ENCODE measurements at regions not wholly inside any gene's neighbourhood (a gene's known extent, or its start where the extent isn't known, plus 50 kb on each side); places are given as distances from the start of the nearest gene placed in this dataset.

DNA sequence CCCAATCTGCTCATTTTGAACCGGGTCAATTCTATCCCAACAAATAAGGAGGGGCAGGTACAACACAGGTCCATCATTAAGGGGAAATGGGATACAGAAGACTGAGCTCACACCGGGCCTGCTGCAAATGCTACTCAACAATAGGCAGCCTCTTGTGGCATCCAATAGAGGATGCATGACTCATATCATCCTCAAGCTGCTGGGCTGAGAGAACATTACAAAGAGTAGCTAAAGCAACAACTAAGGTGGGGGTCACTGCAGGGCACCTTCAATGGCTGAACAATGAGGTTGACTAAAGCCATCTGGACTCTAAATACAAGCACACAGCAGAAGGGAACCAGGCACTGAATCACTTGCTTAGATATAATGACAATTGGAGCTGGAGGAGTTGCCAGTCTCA lies 130.1 kb upstream of the SYN3 start:
- Histone ChIP-seq H2AFZ (ENCODE audit: low read length) (no peak overlapping the region), H3K4me3 (replicated peaks in 1 of 4; ENCODE audit: control extremely low read depth in 1 of 4, insufficient read depth in 1 of 4, low read depth in 3 of 4, low read length in 4 of 4) (no peak overlapping the region), H3K27me3 (ENCODE audit: control insufficient read depth, insufficient read depth, low read length) (no peaks in the 10 kb centered on the region), H3K4me2 (ENCODE audit: extremely low read depth, insufficient read depth, low read length) (no peak overlapping the region), H3K27ac (ENCODE audit: insufficient read depth, low read length) (no peak overlapping the region), H3K36me3 (ENCODE audit: control insufficient read depth, insufficient read depth, low read length) (no peaks in the 10 kb centered on the region), H3K9ac (ENCODE audit: insufficient read depth, low read length) (no peak overlapping the region), H3K79me2 (ENCODE audit: control insufficient read depth, insufficient read depth, low read length) (no peaks in the 10 kb centered on the region), H4K20me1 (ENCODE audit: control insufficient read depth, extremely low read depth, insufficient read depth, low read length) (no peaks in the 10 kb centered on the region), H3K9me3 (ENCODE audit: control insufficient read depth, insufficient read depth, low read depth, low read length) (no peaks in the 10 kb centered on the region), H3K4me1 (ENCODE audit: control insufficient read depth, extremely low read depth, insufficient read depth, low read length) (no peaks in the 10 kb centered on the region)
- DNase-seq (ENCODE audit: low read depth in 2 of 2): no peak
- no peak for TF ChIP-seq EZH2 (IDR thresholded peaks at IDR 0.05; ENCODE audit: low read length, missing control alignments)
- no peak for TF ChIP-seq CTCF (conservative IDR thresholded peaks at IDR 0.05 in 1 of 2, IDR thresholded peaks at IDR 0.05 in 1 of 2; ENCODE audit: low read depth in 1 of 2, low read length in 2 of 2)

DNA sequence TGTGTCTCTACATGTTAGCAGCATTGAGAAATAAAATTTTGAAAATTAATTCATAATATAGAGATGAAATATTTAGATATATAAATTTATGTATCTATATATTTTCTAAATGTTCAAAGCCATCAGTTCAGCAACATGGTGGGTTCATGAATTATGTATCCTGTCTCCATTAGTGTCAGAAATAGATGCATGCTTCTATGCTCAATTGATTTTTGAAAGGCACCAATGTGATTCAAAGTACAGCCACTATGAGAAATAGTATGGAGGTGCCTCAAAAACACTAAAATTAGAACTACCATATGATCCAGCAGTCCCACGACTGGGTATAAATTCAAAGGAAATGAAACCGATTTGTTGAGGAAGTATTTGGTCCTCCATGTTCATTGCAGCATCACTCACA lies 128.6 kb upstream of the SYN3 start:
- H3K79me2 ChIP-seq (ENCODE audit: control insufficient read depth, insufficient read depth, low read length): no peaks in the 10 kb centered on the region
- no peak overlapping the region for H3K4me3 ChIP-seq (replicated peaks in 1 of 4; ENCODE audit: control extremely low read depth in 1 of 4, insufficient read depth in 1 of 4, low read depth in 3 of 4, low read length in 4 of 4)
- no peak overlapping the region for H3K9ac ChIP-seq (ENCODE audit: insufficient read depth, low read length)
- no peak for DNase-seq (ENCODE audit: low read depth in 2 of 2)
- no peak overlapping the region for H3K4me2 ChIP-seq (ENCODE audit: extremely low read depth, insufficient read depth, low read length)
- no peak overlapping the region for H3K27ac ChIP-seq (ENCODE audit: insufficient read depth, low read length)
- H3K9me3 ChIP-seq (ENCODE audit: control insufficient read depth, insufficient read depth, low read depth, low read length): no peaks in the 10 kb centered on the region
- no peaks in the 10 kb centered on the region for H3K4me1 ChIP-seq (ENCODE audit: control insufficient read depth, extremely low read depth, insufficient read depth, low read length)
- no peaks in the 10 kb centered on the region for H3K27me3 ChIP-seq (ENCODE audit: control insufficient read depth, insufficient read depth, low read length)
- TF ChIP-seq CTCF (conservative IDR thresholded peaks at IDR 0.05 in 1 of 2, IDR thresholded peaks at IDR 0.05 in 1 of 2; ENCODE audit: low read depth in 1 of 2, low read length in 2 of 2) (no peak), EZH2 (IDR thresholded peaks at IDR 0.05; ENCODE audit: low read length, missing control alignments) (no peak)
- H3K36me3 ChIP-seq (ENCODE audit: control insufficient read depth, insufficient read depth, low read length): no peaks in the 10 kb centered on the region
- H2AFZ ChIP-seq (ENCODE audit: low read length): no peak overlapping the region
- no peaks in the 10 kb centered on the region for H4K20me1 ChIP-seq (ENCODE audit: control insufficient read depth, extremely low read depth, insufficient read depth, low read length)

DNA sequence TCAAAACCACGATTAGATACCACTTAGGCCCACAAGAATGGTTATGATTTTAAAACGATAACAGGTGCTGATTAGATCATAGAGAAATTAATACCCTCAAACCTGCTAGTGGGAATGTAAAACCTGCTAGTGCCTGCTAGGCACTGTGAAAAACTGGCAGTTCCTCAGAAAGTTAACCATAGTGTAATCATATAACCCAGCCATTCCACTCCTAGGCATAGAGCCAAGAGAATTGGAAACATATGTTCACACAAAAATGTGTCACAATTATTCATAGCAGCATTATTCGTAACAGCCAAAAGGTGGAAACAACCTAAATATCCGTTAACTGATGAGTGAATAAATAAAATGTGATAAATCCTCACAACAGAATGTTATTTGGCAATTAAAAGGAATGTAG lies 122.2 kb upstream of the SYN3 start:
- Histone ChIP-seq H3K27ac (ENCODE audit: insufficient read depth, low read length) (no peak overlapping the region), H3K4me2 (ENCODE audit: extremely low read depth, insufficient read depth, low read length) (no peak overlapping the region), H3K36me3 (ENCODE audit: control insufficient read depth, insufficient read depth, low read length) (no peaks in the 10 kb centered on the region), H3K79me2 (ENCODE audit: control insufficient read depth, insufficient read depth, low read length) (no peaks in the 10 kb centered on the region), H3K4me3 (replicated peaks in 1 of 4; ENCODE audit: control extremely low read depth in 1 of 4, insufficient read depth in 1 of 4, low read depth in 3 of 4, low read length in 4 of 4) (no peak overlapping the region), H3K9me3 (ENCODE audit: control insufficient read depth, insufficient read depth, low read depth, low read length) (no peaks in the 10 kb centered on the region), H3K27me3 (ENCODE audit: control insufficient read depth, insufficient read depth, low read length) (no peaks in the 10 kb centered on the region), H3K9ac (ENCODE audit: insufficient read depth, low read length) (no peak overlapping the region), H2AFZ (ENCODE audit: low read length) (no peak overlapping the region), H4K20me1 (ENCODE audit: control insufficient read depth, extremely low read depth, insufficient read depth, low read length) (no peaks in the 10 kb centered on the region), H3K4me1 (ENCODE audit: control insufficient read depth, extremely low read depth, insufficient read depth, low read length) (no peaks in the 10 kb centered on the region)
- no peak for DNase-seq (ENCODE audit: low read depth in 2 of 2)
- no peak for TF ChIP-seq CTCF (conservative IDR thresholded peaks at IDR 0.05 in 1 of 2, IDR thresholded peaks at IDR 0.05 in 1 of 2; ENCODE audit: low read depth in 1 of 2, low read length in 2 of 2)
- TF ChIP-seq EZH2 (IDR thresholded peaks at IDR 0.05; ENCODE audit: low read length, missing control alignments): no peak
